ENCODE measurements at regions not wholly inside any gene's neighbourhood (a gene's known extent, or its start where the extent isn't known, plus 50 kb on each side); places are given as distances from the start of the nearest gene placed in this dataset.
"Not testable (repeated sequence)": the region's sequence is repeated elsewhere in the genome, so short reads cannot be mapped to it uniquely, and the experiment has no call there.

GRCh38 chr9:90074316-90074962 is 469.6 kb downstream of the GADD45G start:
- H3K9ac ChIP-seq (ENCODE audit: low read length), result no peak overlapping the region
- H3K27me3 ChIP-seq (ENCODE audit: control insufficient read depth, insufficient read depth, low read length), result no peaks in the 10 kb centered on the region
- no peaks in the 10 kb centered on the region for H3K4me1 ChIP-seq (ENCODE audit: control insufficient read depth, insufficient read depth, low read length)
- no peaks in the 10 kb centered on the region for H3K9me3 ChIP-seq (ENCODE audit: control insufficient read depth, insufficient read depth, low read depth, low read length)
- H3K27ac ChIP-seq (ENCODE audit: low read depth, low read length), result no peak overlapping the region
- no peak overlapping the region for H3K4me3 ChIP-seq (ENCODE audit: low read depth, low read length)
- H3K36me3 ChIP-seq (ENCODE audit: control insufficient read depth, insufficient read depth, low read length), result no peaks in the 10 kb centered on the region

GRCh38 chr9:90077598-90077997 is 472.8 kb downstream of the GADD45G start:
- H3K4me1 ChIP-seq (ENCODE audit: control insufficient read depth, insufficient read depth, low read length); H3K9ac ChIP-seq (ENCODE audit: low read length); H3K27ac ChIP-seq (ENCODE audit: low read depth, low read length); H3K36me3 ChIP-seq (ENCODE audit: control insufficient read depth, insufficient read depth, low read length); H3K9me3 ChIP-seq (ENCODE audit: control insufficient read depth, insufficient read depth, low read depth, low read length); H3K4me3 ChIP-seq (ENCODE audit: low read depth, low read length); H3K27me3 ChIP-seq (ENCODE audit: control insufficient read depth, insufficient read depth, low read length): not testable (repeated sequence)

GRCh38 chr9:90078988-90079421 is 474.2 kb downstream of the GADD45G start:
- Histone ChIP-seq H3K9ac (ENCODE audit: low read length) (no peak overlapping the region), H3K27me3 (ENCODE audit: control insufficient read depth, insufficient read depth, low read length) (no peaks in the 10 kb centered on the region), H3K4me1 (ENCODE audit: control insufficient read depth, insufficient read depth, low read length) (no peaks in the 10 kb centered on the region), H3K27ac (ENCODE audit: low read depth, low read length) (no peak overlapping the region), H3K4me3 (ENCODE audit: low read depth, low read length) (no peak overlapping the region), H3K9me3 (ENCODE audit: control insufficient read depth, insufficient read depth, low read depth, low read length) (no peaks in the 10 kb centered on the region), H3K36me3 (ENCODE audit: control insufficient read depth, insufficient read depth, low read length) (no peaks in the 10 kb centered on the region)

- Histone ChIP-seq H3K4me3 (ENCODE audit: low read depth, low read length) (no peak overlapping the region), H3K27me3 (ENCODE audit: control insufficient read depth, insufficient read depth, low read length) (no peaks in the 10 kb centered on the region), H3K9me3 (ENCODE audit: control insufficient read depth, insufficient read depth, low read depth, low read length) (no peaks in the 10 kb centered on the region), H3K4me1 (ENCODE audit: control insufficient read depth, insufficient read depth, low read length) (peaks cover 12% of the 10 kb centered on the region), H3K36me3 (ENCODE audit: control insufficient read depth, insufficient read depth, low read length) (no peaks in the 10 kb centered on the region), H3K9ac (ENCODE audit: low read length) (no peak overlapping the region), H3K27ac (ENCODE audit: low read depth, low read length) (no peak overlapping the region)
These were observed 480.8 kb downstream of the GADD45G start for GRCh38 chr9:90085633-90086032.

GRCh38 chr9:90086101-90086511 is 481.3 kb downstream of the GADD45G start:
- Histone ChIP-seq H3K4me1 (ENCODE audit: control insufficient read depth, insufficient read depth, low read length) (peaks cover 12% of the 10 kb centered on the region), H3K4me3 (ENCODE audit: low read depth, low read length) (no peak overlapping the region), H3K27me3 (ENCODE audit: control insufficient read depth, insufficient read depth, low read length) (no peaks in the 10 kb centered on the region), H3K9me3 (ENCODE audit: control insufficient read depth, insufficient read depth, low read depth, low read length) (no peaks in the 10 kb centered on the region), H3K27ac (ENCODE audit: low read depth, low read length) (no peak overlapping the region), H3K36me3 (ENCODE audit: control insufficient read depth, insufficient read depth, low read length) (no peaks in the 10 kb centered on the region), H3K9ac (ENCODE audit: low read length) (no peak overlapping the region)

GRCh38 chr9:90088434-90088833 is 483.6 kb downstream of the GADD45G start:
- Histone ChIP-seq H3K4me3 (ENCODE audit: low read depth, low read length) (no peak overlapping the region), H3K4me1 (ENCODE audit: control insufficient read depth, insufficient read depth, low read length) (peaks cover 12% of the 10 kb centered on the region), H3K36me3 (ENCODE audit: control insufficient read depth, insufficient read depth, low read length) (no peaks in the 10 kb centered on the region), H3K9ac (ENCODE audit: low read length) (no peak overlapping the region), H3K27ac (ENCODE audit: low read depth, low read length) (no peak overlapping the region), H3K9me3 (ENCODE audit: control insufficient read depth, insufficient read depth, low read depth, low read length) (no peaks in the 10 kb centered on the region), H3K27me3 (ENCODE audit: control insufficient read depth, insufficient read depth, low read length) (no peaks in the 10 kb centered on the region)

- no peak overlapping the region for H3K9ac ChIP-seq (ENCODE audit: low read length)
- H3K9me3 ChIP-seq (ENCODE audit: control insufficient read depth, insufficient read depth, low read depth, low read length), result no peaks in the 10 kb centered on the region
- H3K36me3 ChIP-seq (ENCODE audit: control insufficient read depth, insufficient read depth, low read length), result no peaks in the 10 kb centered on the region
- no peaks in the 10 kb centered on the region for H3K27me3 ChIP-seq (ENCODE audit: control insufficient read depth, insufficient read depth, low read length)
- H3K4me3 ChIP-seq (ENCODE audit: low read depth, low read length), result no peak overlapping the region
- no peak overlapping the region for H3K27ac ChIP-seq (ENCODE audit: low read depth, low read length)
- H3K4me1 ChIP-seq (ENCODE audit: control insufficient read depth, insufficient read depth, low read length), result peaks cover 12% of the 10 kb centered on the region
These were observed 484.0 kb downstream of the GADD45G start for GRCh38 chr9:90088856-90089255.

GRCh38 chr9:90090997-90091396 is 486.2 kb downstream of the GADD45G start:
- no peaks in the 10 kb centered on the region for H3K27me3 ChIP-seq (ENCODE audit: control insufficient read depth, insufficient read depth, low read length)
- H3K27ac ChIP-seq (ENCODE audit: low read depth, low read length), result no peak overlapping the region
- H3K9ac ChIP-seq (ENCODE audit: low read length), result no peak overlapping the region
- H3K36me3 ChIP-seq (ENCODE audit: control insufficient read depth, insufficient read depth, low read length), result no peaks in the 10 kb centered on the region
- H3K9me3 ChIP-seq (ENCODE audit: control insufficient read depth, insufficient read depth, low read depth, low read length), result no peaks in the 10 kb centered on the region
- peaks cover 4% of the 10 kb centered on the region for H3K4me1 ChIP-seq (ENCODE audit: control insufficient read depth, insufficient read depth, low read length)
- H3K4me3 ChIP-seq (ENCODE audit: low read depth, low read length), result no peak overlapping the region

- no peak overlapping the region for H3K9ac ChIP-seq (ENCODE audit: low read length)
- no peak overlapping the region for H3K4me3 ChIP-seq (ENCODE audit: low read depth, low read length)
- H3K27ac ChIP-seq (ENCODE audit: low read depth, low read length), result no peak overlapping the region
- no peaks in the 10 kb centered on the region for H3K36me3 ChIP-seq (ENCODE audit: control insufficient read depth, insufficient read depth, low read length)
- H3K4me1 ChIP-seq (ENCODE audit: control insufficient read depth, insufficient read depth, low read length), result no peaks in the 10 kb centered on the region
- no peaks in the 10 kb centered on the region for H3K27me3 ChIP-seq (ENCODE audit: control insufficient read depth, insufficient read depth, low read length)
- no peaks in the 10 kb centered on the region for H3K9me3 ChIP-seq (ENCODE audit: control insufficient read depth, insufficient read depth, low read depth, low read length)
These were observed 487.7 kb downstream of the GADD45G start for GRCh38 chr9:90092508-90092907.

GRCh38 chr9:90095682-90096081 is 490.9 kb downstream of the GADD45G start:
- no peaks in the 10 kb centered on the region for H3K4me1 ChIP-seq (ENCODE audit: control insufficient read depth, insufficient read depth, low read length)
- H3K27ac ChIP-seq (ENCODE audit: low read depth, low read length), result no peak overlapping the region
- H3K27me3 ChIP-seq (ENCODE audit: control insufficient read depth, insufficient read depth, low read length), result no peaks in the 10 kb centered on the region
- H3K9me3 ChIP-seq (ENCODE audit: control insufficient read depth, insufficient read depth, low read depth, low read length), result no peaks in the 10 kb centered on the region
- H3K4me3 ChIP-seq (ENCODE audit: low read depth, low read length), result no peak overlapping the region
- H3K36me3 ChIP-seq (ENCODE audit: control insufficient read depth, insufficient read depth, low read length), result no peaks in the 10 kb centered on the region
- H3K9ac ChIP-seq (ENCODE audit: low read length), result no peak overlapping the region

GRCh38 chr9:90097237-90097636 is 492.4 kb downstream of the GADD45G start:
- no peaks in the 10 kb centered on the region for H3K4me1 ChIP-seq (ENCODE audit: control insufficient read depth, insufficient read depth, low read length)
- H3K27me3 ChIP-seq (ENCODE audit: control insufficient read depth, insufficient read depth, low read length), result no peaks in the 10 kb centered on the region
- H3K9me3 ChIP-seq (ENCODE audit: control insufficient read depth, insufficient read depth, low read depth, low read length), result no peaks in the 10 kb centered on the region

GRCh38 chr9:90098408-90098807 is 493.6 kb downstream of the GADD45G start:
- no peak overlapping the region for H3K9ac ChIP-seq (ENCODE audit: low read length)
- no peak overlapping the region for H3K27ac ChIP-seq (ENCODE audit: low read depth, low read length)
- H3K36me3 ChIP-seq (ENCODE audit: control insufficient read depth, insufficient read depth, low read length), result no peaks in the 10 kb centered on the region
- H3K4me1 ChIP-seq (ENCODE audit: control insufficient read depth, insufficient read depth, low read length), result no peaks in the 10 kb centered on the region
- H3K9me3 ChIP-seq (ENCODE audit: control insufficient read depth, insufficient read depth, low read depth, low read length), result no peaks in the 10 kb centered on the region
- H3K4me3 ChIP-seq (ENCODE audit: low read depth, low read length), result no peak overlapping the region
- no peaks in the 10 kb centered on the region for H3K27me3 ChIP-seq (ENCODE audit: control insufficient read depth, insufficient read depth, low read length)

More at GRCh38 chr9:90097237-90097636, 492.4 kb downstream of the GADD45G start:
- no peak overlapping the region for H3K27ac ChIP-seq (ENCODE audit: low read depth, low read length)
- no peak overlapping the region for H3K4me3 ChIP-seq (ENCODE audit: low read depth, low read length)
- H3K9ac ChIP-seq (ENCODE audit: low read length), result no peak overlapping the region
- no peaks in the 10 kb centered on the region for H3K36me3 ChIP-seq (ENCODE audit: control insufficient read depth, insufficient read depth, low read length)

Measured in HUES6 (cell line).